BJ (cell line): ENCODE measurements at regions not wholly inside any gene's neighbourhood (a gene's known extent, or its start where the extent isn't known, plus 50 kb on each side); places are given as distances from the start of the nearest gene placed in this dataset.

Experiments used
- CTCF ChIA-PET: fragments of 350-600 bp; formaldehyde crosslinking; extraction: SDS; loops from one replicate; lab custom pipeline; 2021; ENCODE audit warnings: antibody characterized with exemption, inconsistent platforms; lab: Yijun Ruan, JAX
- POLR2A ChIA-PET: fragments of 300-600 bp; sonication (Branson Sonifier 250); formaldehyde crosslinking; extraction: SDS; loops from one replicate; lab custom pipeline; 2021; ENCODE audit warnings: antibody characterized with exemption; lab: Charles Lee
- DNase-seq: peaks from one replicate; pipeline ENCODE4 v3.0.0-alpha.2; 2011; ENCODE audit warnings: low read depth
- H3K27me3 ChIP-seq: 2 replicates; pipeline ENCODE4 v1.6.0; 2011; ENCODE audit warnings: low read length; ENCODE audit not compliant: control insufficient read depth, insufficient read depth
- H3K36me3 ChIP-seq: 2 replicates; pipeline ENCODE4 v1.5.1; 2011; ENCODE audit warnings: low read length; ENCODE audit not compliant: control insufficient read depth, insufficient read depth
- H3K4me3 ChIP-seq: 2 replicates; pipeline ENCODE4 v1.5.1; 2011; ENCODE audit warnings: low read depth, mild to moderate bottlenecking, control low read depth, low read length
- CTCF ChIP-seq: IDR thresholded peaks from 2 replicates; pipeline ENCODE4 v1.5.1; 2011; ENCODE audit warnings: low read depth, mild to moderate bottlenecking, control low read depth, inconsistent platforms, low read length, moderate library complexity; ENCODE audit not compliant: insufficient read depth

GRCh38 chr2:57894381-57894780 is 152.2 kb upstream of the VRK2 start:
- Histone ChIP-seq H3K4me3 (no peak overlapping the region), H3K36me3 (no peaks in the 10 kb centered on the region), H3K27me3 (no peaks in the 10 kb centered on the region)
- TF ChIP-seq CTCF, result no peak
- POLR2A ChIA-PET, result interaction anchor here (0.6 kb wide), 1 partner anchor 9 kb away, joined by 3 read pairs; no protein-coding TSS in a partner anchor
- DNase-seq, result no peak
- CTCF ChIA-PET, result no interaction called here

- H3K4me3 ChIP-seq, result no peak overlapping the region
- DNase-seq, result no peak
- no peak for TF ChIP-seq CTCF
- CTCF ChIA-PET, result interaction anchor here (0.7 to 1.0 kb wide), 2 partner anchors 8 to 321 kb away, joined by 3 read pairs; no protein-coding TSS in a partner anchor
- POLR2A ChIA-PET, result no interaction called here
- H3K36me3 ChIP-seq, result no peaks in the 10 kb centered on the region
- H3K27me3 ChIP-seq, result no peaks in the 10 kb centered on the region
These were observed 148.7 kb upstream of the VRK2 start for GRCh38 chr2:57897920-57898319.

- CTCF ChIA-PET, result no interaction called here
- Histone ChIP-seq H3K36me3 (no peaks in the 10 kb centered on the region), H3K27me3 (no peaks in the 10 kb centered on the region), H3K4me3 (no peak overlapping the region)
- POLR2A ChIA-PET, result no interaction called here
- DNase-seq, result no peak
- TF ChIP-seq CTCF, result no peak
These were observed 146.7 kb upstream of the VRK2 start for GRCh38 chr2:57899898-57900297.

- TF ChIP-seq CTCF, result no peak
- no peaks in the 10 kb centered on the region for H3K36me3 ChIP-seq
- POLR2A ChIA-PET, result no interaction called here
- CTCF ChIA-PET, result no interaction called here
- H3K4me3 ChIP-seq, result no peak overlapping the region
- H3K27me3 ChIP-seq, result no peaks in the 10 kb centered on the region
- DNase-seq, result no peak
These were observed 144.0 kb upstream of the VRK2 start for GRCh38 chr2:57902578-57902977.

- DNase-seq, result no peak
- ChIA-PET POLR2A (no interaction called here), CTCF (interaction anchor here (0.6 to 1.5 kb wide), 14 partner anchors 8 to 665 kb away, joined by 3 to 6 read pairs (median 3); no protein-coding TSS in a partner anchor)
- Histone ChIP-seq H3K36me3 (no peaks in the 10 kb centered on the region), H3K4me3 (no peak overlapping the region), H3K27me3 (no peaks in the 10 kb centered on the region)
- TF ChIP-seq CTCF, result peak; percentile 85
These were observed 140.4 kb upstream of the VRK2 start for GRCh38 chr2:57906152-57906732.
